Caco-2 (cell line): ENCODE measurements at regions not wholly inside any gene's neighbourhood (a gene's known extent, or its start where the extent isn't known, plus 50 kb on each side); places are given as distances from the start of the nearest gene placed in this dataset.

Experiments used
- BruUV-seq: library from RNA; stranded (reverse); fragments of 400-500 nt; replicated peaks from 2 replicates; lab custom pipeline; 2021; lab: Mats Ljungman, UMichigan
- CTCF ChIA-PET: fragments of 300-600 bp; sonication (Branson Sonifier 250); formaldehyde crosslinking; loops from one replicate; lab custom pipeline; 2022; ENCODE audit warnings: antibody characterized with exemption; lab: Charles Lee
- POLR2A ChIA-PET: fragments of 300-600 bp; sonication (Branson Sonifier 250); formaldehyde crosslinking; loops from one replicate; lab custom pipeline; 2022; ENCODE audit warnings: antibody characterized with exemption; lab: Charles Lee
- DNase-seq, 2 experiments: peaks; one replicate each; pipeline versions ENCODE4 v3.0.0 to v3.0.0-alpha.2; 2020 to 2022
- H3K27me3 ChIP-seq: replicated peaks from 2 replicates; pipeline ENCODE4 v1.6.0; 2011; ENCODE audit warnings: low read length; ENCODE audit not compliant: control insufficient read depth, insufficient read depth
- H3K36me3 ChIP-seq: 2 replicates; pipeline ENCODE4 v1.5.1; 2011; ENCODE audit warnings: low read length; ENCODE audit not compliant: control insufficient read depth, insufficient read depth
- H3K4me1 ChIP-seq: fragments of 250-450 bp; sonication (Bioruptor Pico); 2 replicates; pipeline ENCODE4 v1.5.1; 2020; ENCODE audit warnings: mild to moderate bottlenecking
- H3K4me3 ChIP-seq: 2 replicates; pipeline ENCODE4 v1.5.1; 2011; ENCODE audit warnings: low read depth, mild to moderate bottlenecking, control low read depth, low read length
- H3K9me3 ChIP-seq: fragments of 250-450 bp; sonication (Bioruptor Pico); 2 replicates; pipeline ENCODE4 v1.5.1; 2020; ENCODE audit warnings: mild to moderate bottlenecking, moderate library complexity
- H3K27ac Mint-ChIP-seq: one replicate; pipeline ENCODE4 v1.8.0; 2022; ENCODE audit warnings: mixed read lengths; ENCODE audit not compliant: unreplicated experiment
- H3K27me3 Mint-ChIP-seq: one replicate; pipeline ENCODE4 v1.8.0; 2022; ENCODE audit warnings: mixed read lengths; ENCODE audit not compliant: insufficient read depth, unreplicated experiment
- H3K36me3 Mint-ChIP-seq: one replicate; pipeline ENCODE4 v1.8.0; 2022; ENCODE audit warnings: mild to moderate bottlenecking, mixed read lengths; ENCODE audit not compliant: insufficient read depth, unreplicated experiment
- H3K4me1 Mint-ChIP-seq: one replicate; pipeline ENCODE4 v1.8.0; 2022; ENCODE audit warnings: low read depth, mixed read lengths; ENCODE audit not compliant: unreplicated experiment
- H3K4me3 Mint-ChIP-seq: one replicate; pipeline ENCODE4 v1.8.0; 2022; ENCODE audit warnings: mild to moderate bottlenecking, moderate library complexity, mixed read lengths; ENCODE audit not compliant: unreplicated experiment
- H3K9me3 Mint-ChIP-seq: one replicate; pipeline ENCODE4 v1.8.0; 2022; ENCODE audit warnings: mixed read lengths; ENCODE audit not compliant: unreplicated experiment
- intact Hi-C: fragments of 100-400 bp; cut with micrococcal nuclease; formaldehyde crosslinking; loops from one replicate; pipeline ENCODE4 v1.10.0; 2022; ENCODE audit not compliant: unreplicated experiment
- TF ChIP-seq, protein P1 (sequence below), 2 experiments: fragments of 200-600 bp in 1 of 2; IDR thresholded peaks; 1 replicate in 1 of 2; 2 replicates in 1 of 2; pipeline versions ENCODE4 v1.5.1 to v1.8.0; 2011 to 2022; ENCODE audit warnings: antibody characterized with exemption in 1 of 2, control low read depth in 1 of 2, inconsistent platforms in 1 of 2, low read depth in 1 of 2, low read length in 1 of 2, mild to moderate bottlenecking in 1 of 2, moderate library complexity in 1 of 2; ENCODE audit not compliant: insufficient read depth in 1 of 2, severe bottlenecking in 1 of 2, unreplicated experiment in 1 of 2

DNA sequence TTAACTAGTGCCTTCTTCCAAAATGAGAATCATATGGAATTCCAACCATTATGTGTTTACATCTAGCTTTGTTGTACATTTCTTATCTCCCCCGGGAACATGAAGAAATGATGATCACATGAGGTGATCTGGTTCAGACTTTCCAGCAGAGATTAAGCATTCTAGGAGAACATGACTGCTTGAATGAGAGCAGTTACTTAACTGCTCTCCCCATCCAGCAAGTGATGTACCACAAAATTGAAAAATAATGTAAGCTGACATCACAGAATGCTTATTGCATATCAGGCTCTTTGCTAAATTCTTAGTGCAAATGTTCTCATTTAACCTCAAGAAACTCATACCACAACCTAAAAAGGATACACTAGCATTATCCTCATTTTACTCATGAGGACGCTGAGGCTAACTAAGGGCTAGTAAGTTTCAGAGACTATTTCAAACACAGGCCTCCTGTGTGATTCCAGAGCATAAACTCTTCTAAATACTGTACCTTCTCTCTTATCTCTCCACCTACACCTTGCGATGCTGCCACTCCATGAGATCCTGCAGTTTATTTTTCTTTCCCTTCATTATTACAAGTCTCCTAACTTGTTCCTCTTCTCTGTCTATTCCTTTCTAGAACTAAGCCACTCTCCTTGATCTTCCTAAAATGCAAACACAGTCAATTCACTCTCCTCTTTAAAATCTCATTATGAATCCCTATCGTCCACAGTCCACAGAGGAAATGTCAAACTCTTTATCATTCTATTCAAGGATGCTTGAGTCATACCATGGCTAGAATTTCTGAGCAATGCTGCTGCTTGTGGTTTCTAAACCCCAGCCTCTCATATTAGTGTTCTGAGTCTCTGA is 1224.8 kb upstream of the ZEB2 start:
- BruUV-seq, result no TSS peak
- Histone ChIP-seq H3K36me3 (no peaks in the 10 kb centered on the region), H3K27me3 (no peaks in the 10 kb centered on the region; the same call in none of the 2 replicates), H3K4me1 (no peaks in the 10 kb centered on the region), H3K9me3 (no peaks in the 10 kb centered on the region), H3K4me3 (no peak overlapping the region)
- no peaks in the 10 kb centered on the region for H3K36me3 Mint-ChIP-seq
- H3K9me3 Mint-ChIP-seq, result no peaks in the 10 kb centered on the region
- ChIA-PET CTCF (no interaction called here), POLR2A (no interaction called here)
- H3K4me1 Mint-ChIP-seq, result no peaks in the 10 kb centered on the region
- H3K27ac Mint-ChIP-seq, result no peak overlapping the region
- H3K27me3 Mint-ChIP-seq, result peaks cover 3% of the 10 kb centered on the region
- intact Hi-C loops, result no loop called here
- no peak for DNase-seq
- TF ChIP-seq, protein P1, sequence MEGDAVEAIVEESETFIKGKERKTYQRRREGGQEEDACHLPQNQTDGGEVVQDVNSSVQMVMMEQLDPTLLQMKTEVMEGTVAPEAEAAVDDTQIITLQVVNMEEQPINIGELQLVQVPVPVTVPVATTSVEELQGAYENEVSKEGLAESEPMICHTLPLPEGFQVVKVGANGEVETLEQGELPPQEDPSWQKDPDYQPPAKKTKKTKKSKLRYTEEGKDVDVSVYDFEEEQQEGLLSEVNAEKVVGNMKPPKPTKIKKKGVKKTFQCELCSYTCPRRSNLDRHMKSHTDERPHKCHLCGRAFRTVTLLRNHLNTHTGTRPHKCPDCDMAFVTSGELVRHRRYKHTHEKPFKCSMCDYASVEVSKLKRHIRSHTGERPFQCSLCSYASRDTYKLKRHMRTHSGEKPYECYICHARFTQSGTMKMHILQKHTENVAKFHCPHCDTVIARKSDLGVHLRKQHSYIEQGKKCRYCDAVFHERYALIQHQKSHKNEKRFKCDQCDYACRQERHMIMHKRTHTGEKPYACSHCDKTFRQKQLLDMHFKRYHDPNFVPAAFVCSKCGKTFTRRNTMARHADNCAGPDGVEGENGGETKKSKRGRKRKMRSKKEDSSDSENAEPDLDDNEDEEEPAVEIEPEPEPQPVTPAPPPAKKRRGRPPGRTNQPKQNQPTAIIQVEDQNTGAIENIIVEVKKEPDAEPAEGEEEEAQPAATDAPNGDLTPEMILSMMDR (IDR thresholded peaks at IDR 0.05; ENCODE audit: insufficient read depth in 1 of 2, low read depth in 1 of 2, low read length in 1 of 2, severe bottlenecking in 1 of 2, unreplicated experiment in 1 of 2), result no peak
- H3K4me3 Mint-ChIP-seq, result no peak overlapping the region

DNA sequence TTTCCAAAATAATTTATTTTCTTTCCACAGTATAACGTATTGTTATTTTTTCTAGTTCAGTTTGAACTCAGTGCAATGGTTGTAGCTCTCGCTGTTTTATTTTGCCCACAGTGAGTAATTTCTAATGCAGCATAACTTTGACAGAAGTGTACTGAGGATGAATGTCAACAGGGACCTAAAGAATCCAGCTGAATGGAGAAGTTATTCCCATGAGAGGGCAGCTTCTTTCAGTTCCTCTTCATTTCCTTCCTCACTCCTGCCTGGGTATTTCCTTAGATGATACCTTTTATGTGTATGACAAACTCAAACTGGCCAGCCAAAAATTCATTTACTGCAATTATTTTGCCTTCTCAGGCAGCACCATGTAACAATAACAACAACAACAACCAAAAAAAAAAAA is 1223.1 kb upstream of the ZEB2 start:
- H3K4me3 Mint-ChIP-seq, result no peak overlapping the region
- H3K4me1 ChIP-seq, result no peaks in the 10 kb centered on the region
- peaks cover 3% of the 10 kb centered on the region for H3K27me3 Mint-ChIP-seq
- no peaks in the 10 kb centered on the region for H3K36me3 Mint-ChIP-seq
- intact Hi-C loops, result no loop called here
- H3K4me1 Mint-ChIP-seq, result no peaks in the 10 kb centered on the region
- TF ChIP-seq, protein P1 (IDR thresholded peaks at IDR 0.05; ENCODE audit: insufficient read depth in 1 of 2, low read depth in 1 of 2, low read length in 1 of 2, severe bottlenecking in 1 of 2, unreplicated experiment in 1 of 2), result no peak
- H3K27me3 ChIP-seq, result no peaks in the 10 kb centered on the region; the same call in none of the 2 replicates
- H3K9me3 Mint-ChIP-seq, result no peaks in the 10 kb centered on the region
- H3K27ac Mint-ChIP-seq, result no peak overlapping the region
- no peak for DNase-seq
- ChIA-PET POLR2A (no interaction called here), CTCF (no interaction called here)
- no peaks in the 10 kb centered on the region for H3K36me3 ChIP-seq
- no TSS peak for BruUV-seq
- no peaks in the 10 kb centered on the region for H3K9me3 ChIP-seq
- no peak overlapping the region for H3K4me3 ChIP-seq

DNA sequence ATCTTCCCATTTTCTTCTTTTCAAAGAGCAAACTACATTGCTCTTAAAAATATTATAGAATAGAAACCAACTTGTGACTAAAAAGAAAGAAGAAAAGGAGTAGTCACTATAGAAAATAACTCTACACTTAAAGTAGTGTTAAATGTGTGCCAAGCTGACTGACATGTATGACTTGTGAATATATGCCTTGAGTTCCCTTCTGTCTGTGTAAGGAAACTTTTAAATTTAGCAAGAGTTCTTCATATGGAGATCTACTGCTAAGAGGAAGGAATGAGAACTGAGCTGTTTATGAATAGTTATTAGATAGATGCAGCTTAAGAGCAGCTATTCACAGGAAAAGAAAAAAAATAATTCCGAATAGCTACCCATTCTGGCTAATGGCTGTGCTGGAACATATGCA is 1221.7 kb upstream of the ZEB2 start:
- BruUV-seq, result no TSS peak
- no peak overlapping the region for H3K27ac Mint-ChIP-seq

More for the DNA sequence above, 1221.7 kb upstream of the ZEB2 start:
- no peaks in the 10 kb centered on the region for H3K36me3 ChIP-seq
- CTCF ChIA-PET, result no interaction called here
- H3K36me3 Mint-ChIP-seq, result no peaks in the 10 kb centered on the region
- H3K4me3 ChIP-seq, result no peak overlapping the region
- intact Hi-C loops, result no loop called here
- H3K27me3 Mint-ChIP-seq, result peaks cover 3% of the 10 kb centered on the region
- H3K4me3 Mint-ChIP-seq, result no peak overlapping the region
- no peaks in the 10 kb centered on the region for H3K4me1 ChIP-seq
- H3K9me3 ChIP-seq, result no peaks in the 10 kb centered on the region
- H3K9me3 Mint-ChIP-seq, result no peaks in the 10 kb centered on the region
- TF ChIP-seq, protein P1 (IDR thresholded peaks at IDR 0.05; ENCODE audit: insufficient read depth in 1 of 2, low read depth in 1 of 2, low read length in 1 of 2, severe bottlenecking in 1 of 2, unreplicated experiment in 1 of 2), result no peak
- DNase-seq, result no peak
- no peaks in the 10 kb centered on the region for H3K4me1 Mint-ChIP-seq
- H3K27me3 ChIP-seq, result no peaks in the 10 kb centered on the region; the same call in none of the 2 replicates
- POLR2A ChIA-PET, result no interaction called here
